GM19467 (cell line): ENCODE measurements at regions not wholly inside any gene's neighbourhood (a gene's known extent, or its start where the extent isn't known, plus 50 kb on each side); places are given as distances from the start of the nearest gene placed in this dataset.
"Not testable (repeated sequence)": the region's sequence is repeated elsewhere in the genome, so short reads cannot be mapped to it uniquely, and the experiment has no call there.

Experiments used
- ATAC-seq: cut with Tn5 transposase; IDR thresholded peaks from one replicate; pipeline ENCODE4 v1.9.1; 2021; ENCODE audit warnings: mild to moderate bottlenecking, moderate library complexity; ENCODE audit not compliant: unreplicated experiment

DNA sequence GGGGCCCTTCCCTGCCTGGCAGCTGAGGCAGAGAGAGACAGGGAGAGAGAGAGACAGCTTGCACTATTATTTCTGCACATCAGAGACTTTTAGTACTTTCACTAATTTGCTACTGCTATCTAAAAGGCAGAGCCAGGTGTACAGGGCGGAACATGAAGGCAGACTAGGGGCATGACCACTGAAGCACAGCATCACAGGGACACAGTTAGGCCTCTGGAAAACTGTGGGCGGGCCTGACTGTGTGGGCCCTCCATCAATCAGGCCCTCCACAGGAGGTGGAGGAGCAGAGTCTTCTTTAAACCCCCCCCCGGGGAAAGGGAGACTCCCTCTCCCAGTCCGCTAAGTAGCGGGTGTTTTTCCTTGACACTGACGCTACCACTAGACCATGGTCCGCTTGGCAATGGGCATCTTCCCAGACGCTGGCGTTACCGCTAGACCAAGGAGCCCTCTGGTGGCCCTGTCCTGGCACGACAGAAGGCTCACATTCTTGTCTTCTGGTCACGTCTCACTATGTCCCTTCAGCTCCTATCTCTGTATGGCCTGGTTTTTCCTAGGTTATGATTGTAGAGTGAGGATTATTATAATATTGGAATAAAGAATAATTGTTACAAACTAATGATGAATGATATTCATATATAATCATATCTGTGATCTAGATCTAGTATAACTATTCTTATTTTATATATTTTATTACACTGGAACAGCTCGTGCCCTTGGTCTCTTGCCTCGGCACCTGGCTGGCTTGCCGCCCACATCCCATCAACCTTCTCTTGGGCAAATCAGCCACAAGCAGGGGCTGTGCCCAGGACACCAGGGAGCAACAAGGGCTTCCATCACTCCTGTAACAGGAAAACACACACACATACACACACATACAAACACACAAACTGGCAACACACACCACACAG is 60.7 kb upstream of the PPP2R2D start:
- not testable (repeated sequence) for ATAC-seq

DNA sequence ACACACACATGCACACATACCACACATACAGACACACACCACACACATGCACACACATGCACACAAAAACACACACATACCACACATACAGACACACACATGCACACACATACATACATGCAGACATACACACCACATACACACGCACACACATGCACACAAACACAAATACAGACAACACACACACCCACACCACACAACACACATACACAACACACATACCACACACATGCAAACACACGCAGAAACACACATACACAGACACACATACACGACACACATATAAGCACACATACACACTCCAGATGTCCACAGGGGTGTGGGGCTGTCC is 60.1 kb upstream of the PPP2R2D start:
- no peak for ATAC-seq

DNA sequence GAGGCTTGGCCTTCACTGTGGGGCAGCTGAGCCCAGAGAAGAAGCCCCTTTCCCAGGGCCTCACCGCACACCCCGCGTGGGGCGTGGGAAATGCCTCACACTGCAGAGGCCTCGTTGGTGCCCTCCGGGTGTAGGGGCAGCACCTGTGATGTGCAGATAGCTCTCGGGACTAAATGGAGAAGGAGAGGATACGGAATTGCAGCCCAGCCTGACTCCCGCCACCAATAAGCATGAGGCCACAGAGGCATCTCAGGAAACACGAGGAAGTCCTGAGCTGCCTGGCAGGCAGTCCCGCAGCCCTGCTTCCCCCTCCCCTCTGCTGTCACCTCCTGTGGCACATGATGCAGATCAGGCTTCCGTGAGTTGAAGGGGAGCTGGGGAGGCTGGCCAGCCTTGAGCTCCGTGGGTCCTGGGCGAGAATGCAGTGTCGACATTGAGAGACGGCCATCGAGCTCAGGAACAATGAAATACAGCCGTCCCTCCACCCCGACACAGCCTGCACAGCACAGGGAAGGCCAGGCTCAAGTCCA is 59.6 kb upstream of the PPP2R2D start:
- ATAC-seq: no peak

DNA sequence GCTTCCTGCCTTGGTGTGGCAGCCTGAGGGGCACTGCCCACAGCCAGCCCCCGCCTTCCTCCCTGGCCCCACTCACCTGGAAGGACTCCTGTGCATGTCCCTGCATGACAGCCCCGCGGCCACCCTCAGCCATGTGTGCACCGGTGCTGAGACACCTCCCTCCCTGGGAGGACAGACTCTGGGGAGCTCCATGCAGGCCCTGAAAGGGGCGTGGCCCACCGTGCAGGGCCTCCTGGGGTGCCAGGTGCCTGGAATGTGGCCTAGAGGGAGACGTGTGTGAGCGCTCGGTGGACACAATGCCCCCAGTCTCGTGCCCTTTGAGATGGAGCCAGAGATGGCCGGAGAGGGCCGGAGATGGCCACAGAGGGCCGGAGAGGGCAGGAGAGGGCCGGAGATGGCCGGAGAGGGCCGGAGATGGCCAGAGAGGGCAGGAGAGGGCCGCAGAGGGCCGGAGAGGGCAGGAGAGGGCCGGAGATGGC is 59.1 kb upstream of the PPP2R2D start:
- ATAC-seq: no peak

DNA sequence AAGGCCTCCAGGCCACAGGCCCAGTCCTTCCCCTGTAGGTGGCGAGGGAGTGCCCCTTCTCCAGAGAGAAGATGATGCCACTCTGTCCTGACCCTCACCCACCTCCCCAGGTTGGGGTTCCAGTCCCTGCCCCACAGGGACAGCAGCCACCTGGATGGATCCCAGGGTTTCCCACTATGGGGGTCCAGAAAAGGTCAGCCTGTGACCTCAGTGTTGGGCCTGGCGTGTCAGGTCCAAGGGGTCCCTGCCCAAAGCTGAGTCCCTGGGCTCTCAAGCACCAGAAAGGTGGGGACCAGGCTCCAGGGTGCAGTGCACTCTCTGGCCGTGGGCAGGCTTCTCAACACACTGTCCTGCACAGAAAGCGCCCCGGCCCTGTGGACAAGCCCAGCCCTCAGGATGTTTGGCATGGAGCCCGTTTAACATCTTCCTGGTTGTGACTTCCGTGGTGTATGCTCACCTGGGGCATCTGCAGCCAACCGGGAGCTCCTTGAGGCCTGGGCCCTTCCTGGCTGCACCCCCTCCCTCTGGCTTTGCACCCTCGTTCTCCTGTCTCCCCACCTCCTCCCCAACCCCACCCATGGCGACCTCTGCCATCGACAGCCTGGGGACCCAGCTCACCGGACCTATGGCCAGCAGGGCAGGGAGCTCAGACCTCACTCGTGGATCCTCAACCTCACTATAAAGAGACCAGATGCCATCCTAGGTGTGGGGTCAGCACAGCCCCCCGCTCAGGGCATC is 58.3 kb upstream of the PPP2R2D start:
- ATAC-seq: no peak

DNA sequence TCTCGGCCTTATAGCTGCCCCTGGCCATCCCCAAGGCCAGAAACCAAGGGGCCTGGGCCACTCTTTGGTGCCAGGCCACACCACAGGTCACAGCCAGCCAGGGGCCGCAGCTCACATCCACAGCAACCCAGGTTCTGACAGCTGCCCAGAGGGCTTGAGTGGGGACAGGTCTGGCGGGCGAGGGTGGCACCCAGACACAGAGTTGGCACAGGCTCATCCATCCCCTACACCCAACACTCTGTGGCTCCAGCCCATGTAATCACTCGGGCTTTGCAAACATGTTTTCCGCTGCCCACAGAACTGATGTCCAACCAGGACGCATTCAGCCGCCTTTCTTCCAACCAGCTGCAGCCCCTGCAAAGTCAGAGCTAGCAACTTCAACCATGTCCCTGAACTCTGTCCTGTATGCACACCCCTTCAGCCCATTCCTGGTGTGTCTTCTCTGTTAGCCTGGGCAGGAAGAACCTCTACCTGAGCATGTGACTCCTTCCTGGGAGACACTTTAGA is 57.7 kb upstream of the PPP2R2D start:
- no peak for ATAC-seq

DNA sequence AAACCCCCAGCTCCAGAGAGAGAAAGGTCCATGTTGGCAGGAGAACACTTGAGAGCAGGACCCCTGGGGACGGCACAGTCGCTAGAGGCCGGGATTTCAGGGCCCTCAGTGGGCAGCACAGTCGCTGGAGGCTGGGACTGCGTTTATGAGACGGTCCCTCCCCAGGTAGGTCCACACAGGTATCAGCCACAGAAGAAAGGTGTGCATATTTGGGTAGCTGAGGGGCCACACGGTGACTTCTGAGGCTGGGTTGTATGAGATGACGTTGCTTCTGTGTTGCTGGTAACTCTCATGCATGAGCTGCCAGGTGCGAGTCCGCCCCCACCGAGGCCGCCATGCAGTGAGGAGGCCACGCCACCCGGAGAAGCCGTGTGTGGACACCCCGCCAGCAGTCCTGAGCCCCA is 56.9 kb upstream of the PPP2R2D start:
- ATAC-seq: no peak

DNA sequence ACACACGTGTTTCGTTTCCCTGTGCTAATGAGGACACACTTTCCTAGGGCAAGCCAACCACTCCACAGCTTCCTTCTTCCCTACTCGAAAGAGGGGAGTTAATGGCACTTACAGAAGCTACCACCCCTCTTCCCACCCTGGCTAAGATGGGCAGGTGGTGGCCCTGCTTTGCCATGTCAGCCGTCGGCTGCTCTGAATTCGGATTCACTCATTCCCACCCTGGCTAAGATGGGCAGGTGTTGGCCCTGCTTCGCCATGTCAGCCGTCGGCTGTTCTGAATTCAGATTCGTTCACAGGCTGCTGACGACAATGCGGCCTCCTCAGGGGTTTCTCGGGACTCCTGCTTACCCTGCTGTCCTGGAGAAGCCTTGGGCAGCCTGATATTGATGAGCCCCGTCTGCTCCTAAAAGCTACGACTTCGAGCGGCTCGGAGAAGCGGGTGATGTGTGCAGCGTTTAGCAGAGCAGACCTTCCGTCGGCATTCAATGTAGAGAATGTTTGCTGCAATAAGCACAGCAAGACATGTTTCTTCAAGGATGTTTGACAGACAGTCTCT is 56.2 kb upstream of the PPP2R2D start:
- no peak for ATAC-seq

DNA sequence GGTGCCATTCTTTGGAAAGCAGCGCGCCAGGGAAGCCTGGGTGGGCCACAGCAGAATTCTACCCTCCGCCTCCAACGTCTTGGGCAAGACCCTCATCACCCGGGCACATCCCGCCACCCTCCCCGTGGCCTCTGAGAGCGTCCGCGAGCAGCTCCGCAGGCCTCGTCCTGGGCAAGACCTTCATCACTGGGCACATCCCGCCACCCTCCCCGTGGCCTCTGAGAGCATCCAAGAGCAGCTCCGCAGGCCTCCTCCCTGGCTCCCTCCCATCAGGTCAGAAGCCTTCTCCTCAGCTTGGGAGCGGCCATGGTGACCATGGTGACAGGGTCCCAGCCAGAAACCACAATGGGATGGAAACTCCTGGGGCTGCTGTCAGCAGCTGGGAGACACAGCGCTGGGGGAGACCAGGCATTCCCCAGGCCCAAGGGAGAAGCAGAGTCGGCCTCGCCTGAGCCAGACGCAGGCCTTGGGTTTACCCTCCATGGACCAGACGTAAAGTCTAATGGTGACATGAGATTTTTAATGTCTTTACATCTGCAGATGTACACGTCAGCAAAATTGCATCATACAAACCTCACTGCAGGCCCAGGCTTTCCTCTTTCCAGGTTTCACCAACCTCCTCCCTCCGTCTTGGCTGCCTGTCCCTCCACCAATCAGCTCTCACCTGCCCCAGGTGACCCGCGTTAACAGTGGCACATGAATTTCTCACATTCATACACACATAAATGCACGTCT is 55.1 kb upstream of the PPP2R2D start:
- no peak for ATAC-seq

DNA sequence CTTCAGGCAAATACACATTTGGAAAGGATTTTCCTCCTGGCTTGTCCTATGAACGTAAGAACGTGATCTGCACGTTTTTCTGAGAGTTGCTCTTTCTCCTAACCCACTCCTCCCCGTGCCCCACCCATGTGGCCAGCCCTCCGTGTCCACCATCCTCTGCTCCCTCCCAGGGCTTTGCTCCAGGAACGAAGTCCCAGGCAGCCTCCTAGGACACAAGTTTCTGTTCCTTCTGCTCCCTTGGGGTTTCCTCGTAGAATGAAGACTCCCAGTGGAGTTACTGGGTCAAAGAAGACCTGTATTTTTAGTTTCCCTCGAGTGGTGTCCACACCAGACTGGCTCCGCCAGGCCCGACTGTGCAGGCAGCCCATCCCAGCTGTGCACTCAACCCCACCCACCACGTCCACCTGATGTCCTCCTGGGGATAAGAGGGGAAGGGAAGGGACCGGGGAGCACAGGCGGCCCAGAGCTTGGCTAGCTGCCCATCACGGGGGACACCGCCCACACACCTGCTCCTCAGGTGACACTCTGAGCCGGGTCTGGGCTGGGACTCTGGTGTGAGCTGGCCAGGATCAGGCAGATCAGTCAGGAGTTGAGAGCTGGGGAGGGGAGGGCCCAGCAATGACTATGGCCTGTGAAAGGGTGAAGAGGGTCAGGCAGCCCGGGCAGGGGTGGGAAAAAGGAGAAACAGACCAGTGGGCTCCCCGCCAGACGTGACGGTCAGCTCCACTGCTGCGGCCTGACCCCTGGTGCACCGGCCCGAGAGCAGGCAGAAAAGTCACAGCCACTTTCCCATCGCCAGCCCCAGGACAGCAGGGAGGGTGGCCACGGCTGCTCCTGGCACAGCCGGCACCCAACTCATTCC is 54.3 kb upstream of the PPP2R2D start:
- no peak for ATAC-seq

DNA sequence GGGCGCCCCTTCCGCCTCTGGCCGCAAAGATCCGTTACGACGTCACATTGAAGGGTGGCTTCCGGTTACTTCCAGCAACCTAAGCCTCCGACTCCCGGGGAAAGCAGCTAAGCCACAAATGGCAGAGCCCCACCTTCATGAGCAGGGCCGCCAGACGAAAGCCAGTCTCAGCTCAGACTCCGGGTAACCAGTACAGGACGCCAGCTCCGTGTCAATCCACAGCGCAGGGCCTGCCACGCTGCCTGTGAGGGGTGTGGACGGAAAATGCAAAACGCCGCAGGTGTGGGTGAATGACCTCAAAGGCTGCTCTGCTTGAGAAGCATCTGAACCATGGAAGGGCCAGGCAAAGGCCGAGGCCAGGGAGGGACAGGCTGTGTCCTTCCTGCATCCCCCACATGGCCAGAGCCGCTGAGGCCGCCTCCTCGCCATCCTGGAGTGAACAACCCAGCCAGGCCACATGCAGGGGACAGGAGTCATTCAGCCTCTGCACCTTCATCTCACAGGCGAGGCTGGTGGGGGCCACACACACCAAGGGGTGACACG is 53.5 kb upstream of the PPP2R2D start:
- no peak for ATAC-seq

DNA sequence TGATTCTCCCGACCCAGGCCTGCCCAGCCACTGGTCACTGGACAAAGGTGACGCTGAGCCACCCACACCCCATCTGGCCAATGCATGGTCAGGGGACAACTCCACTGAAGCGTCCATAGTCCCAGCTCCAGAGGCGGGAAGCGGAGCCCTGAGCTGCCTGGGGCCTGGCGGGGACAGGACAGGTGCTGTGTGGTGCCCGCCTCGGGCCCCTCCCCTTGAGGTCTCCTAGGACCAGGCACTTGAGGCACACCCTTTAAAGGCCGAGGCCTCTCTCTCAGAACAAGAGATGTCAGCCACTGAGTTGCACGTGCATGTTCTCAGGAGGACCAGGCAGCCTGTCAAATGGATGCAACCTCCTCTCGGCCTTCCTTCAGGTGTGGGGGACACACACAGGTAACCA is 52.5 kb upstream of the PPP2R2D start:
- no peak for ATAC-seq

DNA sequence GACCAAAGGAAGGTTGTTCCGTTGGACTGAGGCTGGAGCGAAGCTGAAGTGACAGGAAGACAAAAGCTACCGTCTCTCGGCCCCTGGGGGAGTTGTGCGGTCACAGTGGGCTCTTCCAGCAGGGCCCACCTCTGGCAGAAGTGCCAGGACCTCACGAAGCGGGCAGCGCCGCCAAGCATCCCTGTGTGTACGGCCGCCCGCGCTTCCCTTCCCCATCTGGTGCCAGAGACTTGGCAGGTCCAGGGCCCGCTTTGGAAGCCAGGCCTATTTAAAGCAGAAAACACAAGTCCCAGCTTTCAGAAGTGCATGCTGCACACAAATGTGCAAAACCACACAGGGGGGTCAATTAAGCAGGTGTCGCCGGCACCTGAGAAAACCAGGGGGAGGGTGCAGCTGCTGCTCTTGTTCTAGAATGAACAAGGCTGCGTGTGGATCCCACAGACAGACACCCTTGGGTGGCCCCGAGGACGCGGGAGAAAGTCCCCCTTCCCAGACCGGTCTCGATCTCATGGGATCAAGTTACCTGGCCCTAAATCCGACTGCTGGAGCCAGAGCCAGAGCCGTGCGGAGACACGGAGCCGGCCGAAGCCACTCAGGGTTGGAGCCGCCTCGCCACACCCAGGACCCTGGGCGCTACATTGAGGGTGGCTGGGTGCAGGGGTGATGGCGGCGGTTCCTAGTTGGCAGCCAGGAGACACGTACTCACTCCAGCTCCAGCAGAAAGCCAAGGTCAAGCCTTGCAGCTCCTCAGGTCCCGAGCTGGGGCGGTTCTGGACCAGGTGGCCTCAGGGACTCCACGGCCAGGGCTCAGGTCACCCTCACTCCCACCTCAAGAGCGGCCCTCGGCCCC is 51.8 kb upstream of the PPP2R2D start:
- no peak for ATAC-seq

DNA sequence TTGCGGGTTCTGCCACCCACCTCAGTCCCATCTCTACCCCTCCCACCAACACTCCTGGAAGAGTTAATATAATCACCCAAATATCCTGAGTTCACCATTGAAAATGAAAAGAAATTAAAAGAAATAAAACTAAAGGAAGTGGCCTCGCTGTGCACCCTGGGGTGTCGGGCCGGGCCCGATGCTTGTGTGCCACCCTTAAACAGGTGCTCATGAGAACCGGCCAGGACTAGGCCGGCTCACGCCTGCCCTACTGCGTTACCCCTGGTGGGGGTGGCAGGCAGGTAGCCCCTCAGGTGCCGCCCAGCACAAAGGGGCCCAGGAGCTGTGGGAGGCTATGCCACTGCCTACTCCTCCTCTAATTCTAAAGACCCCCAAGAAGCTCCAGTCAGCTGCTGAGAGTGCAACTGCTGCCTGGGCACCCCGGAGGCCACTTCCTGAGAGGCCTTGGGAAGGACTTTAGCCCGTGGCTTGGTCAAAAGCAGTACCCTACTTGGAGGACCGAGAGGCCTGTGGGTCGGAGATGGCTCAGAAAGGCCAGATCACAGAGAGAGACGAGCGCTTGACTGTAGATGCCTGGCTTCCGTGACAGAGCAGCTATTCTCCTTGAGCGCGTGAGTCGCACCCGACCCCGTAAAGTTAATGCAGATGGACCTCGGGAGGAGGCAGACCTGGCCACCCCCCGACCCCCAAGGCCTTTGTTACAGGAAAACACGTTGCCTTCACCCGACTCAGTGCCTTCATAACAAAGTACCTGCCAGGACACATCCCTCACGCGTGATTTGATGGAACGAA is 51.0 kb upstream of the PPP2R2D start:
- ATAC-seq: no peak

DNA sequence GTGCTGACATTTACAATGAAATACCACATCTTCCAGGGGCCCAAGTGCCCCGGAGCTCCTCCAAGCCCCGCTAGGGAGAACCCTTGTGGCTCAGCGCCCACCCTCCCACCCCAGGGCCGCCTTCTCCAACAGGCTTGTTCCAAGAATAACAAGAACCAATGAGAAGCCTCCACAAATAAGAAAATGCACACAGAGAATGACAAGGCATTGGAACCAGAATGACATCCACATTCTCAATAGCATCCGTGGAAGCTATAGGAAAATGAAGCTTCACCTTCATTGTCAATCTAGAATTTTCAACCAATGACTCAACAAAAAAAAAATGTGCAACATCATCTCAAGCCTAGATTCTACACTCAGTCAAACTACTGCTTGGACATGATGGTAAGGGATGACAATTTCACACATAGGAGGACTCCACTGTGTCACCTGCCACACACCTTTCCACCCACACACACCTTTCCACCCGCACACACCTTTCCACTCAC is 50.4 kb upstream of the PPP2R2D start:
- no peak for ATAC-seq
